ENCODE measurements at regions not wholly inside any gene's neighbourhood (a gene's known extent, or its start where the extent isn't known, plus 50 kb on each side); places are given as distances from the start of the nearest gene placed in this dataset.

GRCh38 chr9:24625097-24625496, 79.4 kb upstream of the IZUMO3 start:
- TF ChIP-seq CTCF (conservative IDR thresholded peaks at IDR 0.05; ENCODE audit: low read depth, low read length): no peak
- no peak for DNase-seq (ENCODE audit: low read depth)
- no peak overlapping the region for H3K4me3 ChIP-seq (ENCODE audit: low read length)

GRCh38 chr9:24624481-24624880, 78.8 kb upstream of the IZUMO3 start:
- no peak overlapping the region for H3K4me3 ChIP-seq (ENCODE audit: low read length)
- DNase-seq (ENCODE audit: low read depth): no peak
- no peak for TF ChIP-seq CTCF (conservative IDR thresholded peaks at IDR 0.05; ENCODE audit: low read depth, low read length)

- no peak for DNase-seq (ENCODE audit: low read depth)
- no peak for TF ChIP-seq CTCF (conservative IDR thresholded peaks at IDR 0.05; ENCODE audit: low read depth, low read length)
Measured at GRCh38 chr9:24620741-24621140, 75.0 kb upstream of the IZUMO3 start.

GRCh38 chr9:24616863-24617262, 71.2 kb upstream of the IZUMO3 start:
- DNase-seq (ENCODE audit: low read depth): no peak
- no peak overlapping the region for H3K4me3 ChIP-seq (ENCODE audit: low read length)
- TF ChIP-seq CTCF (conservative IDR thresholded peaks at IDR 0.05; ENCODE audit: low read depth, low read length): no peak

More at GRCh38 chr9:24620741-24621140, 75.0 kb upstream of the IZUMO3 start:
- no peak overlapping the region for H3K4me3 ChIP-seq (ENCODE audit: low read length)

GRCh38 chr9:24614070-24614469, 68.4 kb upstream of the IZUMO3 start:
- no peak for DNase-seq (ENCODE audit: low read depth)
- peak; percentile 63 for TF ChIP-seq CTCF (conservative IDR thresholded peaks at IDR 0.05; ENCODE audit: low read depth, low read length)
- no peak overlapping the region for H3K4me3 ChIP-seq (ENCODE audit: low read length)

GRCh38 chr9:24608599-24608998, 62.9 kb upstream of the IZUMO3 start:
- DNase-seq (ENCODE audit: low read depth): no peak
- TF ChIP-seq CTCF (conservative IDR thresholded peaks at IDR 0.05; ENCODE audit: low read depth, low read length): no peak
- no peak overlapping the region for H3K4me3 ChIP-seq (ENCODE audit: low read length)

- TF ChIP-seq CTCF (conservative IDR thresholded peaks at IDR 0.05; ENCODE audit: low read depth, low read length): no peak
- H3K4me3 ChIP-seq (ENCODE audit: low read length): no peak overlapping the region
- DNase-seq (ENCODE audit: low read depth): no peak
Measured at GRCh38 chr9:24602693-24603352, 57.1 kb upstream of the IZUMO3 start.

Measured in retinal pigment epithelial cell (primary cell).